ENCODE measurements at regions not wholly inside any gene's neighbourhood (a gene's known extent, or its start where the extent isn't known, plus 50 kb on each side); places are given as distances from the start of the nearest gene placed in this dataset.

- no peak for DNase-seq
These were observed 278.6 kb upstream of the ITM2A start for GRCh38 chrX:79645749-79646148.

- DNase-seq, result no peak
These were observed 264.4 kb upstream of the ITM2A start for GRCh38 chrX:79631526-79631925.

GRCh38 chrX:79630033-79631009 lies 263.2 kb upstream of the ITM2A start:
- no peak for DNase-seq

- DNase-seq, result no peak
These were observed 256.1 kb upstream of the ITM2A start for GRCh38 chrX:79623098-79623762.

- no peak for DNase-seq
These were observed 251.1 kb upstream of the ITM2A start for GRCh38 chrX:79618280-79618679.

- no peak for DNase-seq
These were observed 237.2 kb upstream of the ITM2A start for GRCh38 chrX:79604364-79604763.

- no peak for DNase-seq
These were observed 234.4 kb upstream of the ITM2A start for GRCh38 chrX:79601341-79602131.

- no peak for DNase-seq
These were observed 225.1 kb upstream of the ITM2A start for GRCh38 chrX:79592259-79592658.

GRCh38 chrX:79588233-79588632 lies 221.1 kb upstream of the ITM2A start:
- DNase-seq, result no peak

- DNase-seq, result no peak
These were observed 206.6 kb upstream of the ITM2A start for GRCh38 chrX:79573760-79574159.

- no peak for DNase-seq
These were observed 205.4 kb upstream of the ITM2A start for GRCh38 chrX:79572566-79572965.

- DNase-seq, result no peak
These were observed 203.5 kb upstream of the ITM2A start for GRCh38 chrX:79570524-79571240.

GRCh38 chrX:79568309-79568708 lies 201.2 kb upstream of the ITM2A start:
- no peak for DNase-seq

- no peak for DNase-seq
These were observed 197.2 kb upstream of the ITM2A start for GRCh38 chrX:79564362-79564761.

- DNase-seq, result no peak
These were observed 192.2 kb upstream of the ITM2A start for GRCh38 chrX:79559290-79559689.

- DNase-seq, result no peak
These were observed 190.1 kb upstream of the ITM2A start for GRCh38 chrX:79557212-79557611.

- no peak for DNase-seq
These were observed 189.7 kb upstream of the ITM2A start for GRCh38 chrX:79556800-79557199.

- no peak for DNase-seq
These were observed 163.4 kb upstream of the ITM2A start for GRCh38 chrX:79530310-79531108.

- DNase-seq, result no peak
These were observed 157.5 kb upstream of the ITM2A start for GRCh38 chrX:79524642-79525041.

- DNase-seq, result no peak
These were observed 148.4 kb upstream of the ITM2A start for GRCh38 chrX:79515529-79515928.

- DNase-seq, result no peak
These were observed 144.7 kb upstream of the ITM2A start for GRCh38 chrX:79511799-79512198.

- DNase-seq, result no peak
These were observed 138.9 kb upstream of the ITM2A start for GRCh38 chrX:79506001-79506400.

All from CD4-positive, alpha-beta T cell treated with Interleukin-21 for 1 hour (primary cell).